HEK293T (cell line): ENCODE measurements at regions not wholly inside any gene's neighbourhood (a gene's known extent, or its start where the extent isn't known, plus 50 kb on each side); places are given as distances from the start of the nearest gene placed in this dataset.

Experiments
- BHLHE40 ChIP-seq: fragments of 450-650 bp; IDR thresholded peaks from 2 replicates; pipeline ENCODE4 v1.6.1; 2016; ENCODE audit warnings: mild to moderate bottlenecking, moderate library complexity, borderline replicate concordance
- FOXA1 ChIP-seq: fragments of 450-650 bp; IDR thresholded peaks from 2 replicates; pipeline ENCODE4 v1.6.1; 2016; ENCODE audit warnings: mild to moderate bottlenecking
- HDGF ChIP-seq: fragments of 450-650 bp; IDR thresholded peaks from 2 replicates; pipeline ENCODE4 v1.6.1; 2017; ENCODE audit warnings: antibody characterized with exemption, borderline replicate concordance
- L3MBTL2 ChIP-seq: fragments of 450-650 bp; conservative IDR thresholded peaks from 2 replicates; pipeline ENCODE4 v1.6.1; 2016; ENCODE audit warnings: mild to moderate bottlenecking
- TARDBP ChIP-seq: fragments of 450-650 bp; IDR thresholded peaks from 2 replicates; pipeline ENCODE4 v1.6.1; 2016

- TF ChIP-seq L3MBTL2: no peak
- no peak for TF ChIP-seq BHLHE40
- TF ChIP-seq TARDBP: no peak
- TF ChIP-seq FOXA1: no peak
- no peak for TF ChIP-seq HDGF
Measured at GRCh38 chr6:122154155-122154554, 245.3 kb upstream of the HSF2 start.
